Stimulated activated CD4-positive, alpha-beta T cell treated with anti-CD3 and anti-CD28 coated beads, Interleukin-4, amount 100 ng/mL, for 4 hours (primary cell): ENCODE measurements at regions not wholly inside any gene's neighbourhood (a gene's known extent, or its start where the extent isn't known, plus 50 kb on each side); places are given as distances from the start of the nearest gene placed in this dataset.
"Not testable (repeated sequence)": the region's sequence is repeated elsewhere in the genome, so short reads cannot be mapped to it uniquely, and the experiment has no call there.

ENCODE experiments used
- DNase-seq, 2 experiments: peaks; one replicate each; pipeline ENCODE4 v3.0.0-alpha.2; 2020

GRCh38 chr10:65231148-65231547, 1694.7 kb upstream of the LRRTM3 start:
- DNase-seq = no peak

GRCh38 chr10:65234261-65234660, 1691.6 kb upstream of the LRRTM3 start:
- no peak for DNase-seq

DNA sequence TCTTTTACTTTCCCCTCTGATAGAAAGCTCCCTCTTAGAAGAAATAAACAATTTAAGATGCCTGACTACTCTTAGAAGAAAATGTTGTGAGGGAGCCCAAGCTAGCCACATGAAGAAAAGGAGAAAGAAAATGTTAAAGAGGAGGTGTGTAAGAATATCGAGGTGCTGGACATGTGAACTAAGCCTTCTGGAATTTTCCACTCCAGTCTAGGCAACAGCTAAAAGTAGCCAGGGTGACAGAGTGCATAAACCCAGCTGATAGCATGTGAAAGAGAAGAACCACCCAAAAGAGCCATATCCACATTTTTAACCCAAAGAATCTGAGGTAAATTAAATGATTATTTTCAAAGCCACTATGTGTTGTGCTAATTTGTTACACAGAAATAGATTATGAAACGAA, 1690.6 kb upstream of the LRRTM3 start:
- DNase-seq = no peak

DNA sequence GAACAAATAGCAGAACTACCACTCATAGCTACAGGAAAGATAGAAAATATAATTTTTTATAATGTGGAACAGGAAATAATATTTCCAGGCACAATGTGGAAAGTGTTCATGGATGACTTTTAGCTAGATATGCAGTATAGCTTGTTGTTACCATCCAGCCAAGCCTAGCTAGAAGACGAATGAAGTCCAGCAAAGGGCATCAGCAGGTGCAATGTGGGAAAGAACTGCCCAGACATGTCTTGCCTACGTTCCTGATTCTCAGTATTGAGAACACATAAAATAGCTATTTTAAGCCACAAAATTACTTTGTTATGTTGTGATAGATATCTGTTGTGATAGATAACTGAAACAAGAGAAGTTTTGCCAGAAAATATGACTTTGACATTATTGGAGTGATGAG, 1690.0 kb upstream of the LRRTM3 start:
- DNase-seq = no peak

GRCh38 chr10:65265451-65265954, 1660.3 kb upstream of the LRRTM3 start:
- no peak for DNase-seq

DNA sequence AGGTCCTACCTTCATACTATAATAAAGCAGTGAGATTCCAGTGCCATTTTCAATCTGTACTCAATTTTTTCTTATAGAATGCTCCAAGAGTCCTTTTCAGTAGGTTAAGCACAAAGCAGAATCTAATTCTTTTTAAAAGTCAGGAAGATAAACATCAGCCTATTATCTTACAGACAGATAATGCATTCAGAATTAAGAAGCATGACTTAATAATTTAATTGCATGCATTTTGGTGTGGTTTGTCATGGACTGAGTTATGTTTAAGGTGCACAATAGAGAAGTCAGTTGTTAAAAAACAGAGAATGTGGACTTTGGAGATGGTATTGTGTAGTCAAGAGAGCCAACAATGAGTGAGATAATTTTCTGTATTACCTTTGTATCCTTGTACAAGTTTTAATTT, 1656.3 kb upstream of the LRRTM3 start:
- not testable (repeated sequence) for DNase-seq

DNA sequence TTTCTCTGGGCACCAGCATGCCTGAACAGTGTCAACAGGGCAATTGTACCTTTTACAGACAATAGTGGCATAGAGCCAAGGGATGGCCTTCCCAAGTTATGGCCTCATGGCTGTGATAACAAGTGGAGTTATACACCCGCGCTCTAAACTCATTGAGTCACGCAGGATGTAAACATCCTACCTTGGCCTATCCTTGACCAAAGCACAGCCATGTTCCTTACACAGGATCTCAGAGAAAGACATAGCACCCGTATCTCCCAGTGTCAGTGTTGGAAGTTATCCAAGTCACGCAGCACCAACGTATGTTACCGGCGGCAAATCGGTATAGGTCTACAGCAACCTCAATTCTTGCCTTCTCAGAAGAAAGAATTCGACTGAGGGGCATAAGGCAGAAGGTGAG, 1654.9 kb upstream of the LRRTM3 start:
- DNase-seq = no peak

DNA sequence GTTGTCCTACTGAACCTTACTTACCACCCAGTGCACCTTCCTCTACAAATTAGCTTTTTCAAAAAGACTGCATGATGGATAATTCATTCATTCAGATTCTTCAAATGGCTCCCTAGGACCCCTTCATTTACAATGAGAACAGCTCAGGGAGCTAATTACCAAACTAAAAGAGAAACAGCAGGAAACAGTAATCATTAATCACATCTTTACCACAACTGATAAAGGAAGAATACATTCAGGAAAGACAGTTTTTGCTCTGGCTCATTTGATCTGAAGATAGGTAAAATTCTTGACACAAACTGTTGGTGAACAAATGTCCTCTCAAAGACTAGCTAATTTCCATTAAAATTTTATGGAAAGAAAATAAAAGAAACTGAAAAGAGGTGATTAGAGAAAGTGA, 1652.7 kb upstream of the LRRTM3 start:
- DNase-seq = no peak

DNA sequence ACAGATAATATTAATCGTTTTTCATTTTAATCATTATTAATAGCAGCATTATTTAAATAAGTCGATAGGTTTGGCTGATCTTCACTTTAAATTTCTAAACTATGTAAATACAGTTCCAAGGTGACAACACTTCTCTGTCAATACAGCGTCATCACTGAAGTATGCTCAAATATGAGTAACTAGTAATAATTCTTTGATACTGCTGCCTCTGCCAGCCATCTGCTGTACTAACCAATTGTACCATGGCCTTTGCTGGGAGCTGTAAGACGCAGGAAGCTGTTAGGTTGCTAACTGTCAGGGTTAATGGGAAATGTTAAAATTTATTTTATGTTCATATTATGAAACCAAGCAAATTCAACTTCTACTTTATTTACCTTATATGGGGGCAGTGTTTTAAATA, 1650.5 kb upstream of the LRRTM3 start:
- no peak for DNase-seq

DNA sequence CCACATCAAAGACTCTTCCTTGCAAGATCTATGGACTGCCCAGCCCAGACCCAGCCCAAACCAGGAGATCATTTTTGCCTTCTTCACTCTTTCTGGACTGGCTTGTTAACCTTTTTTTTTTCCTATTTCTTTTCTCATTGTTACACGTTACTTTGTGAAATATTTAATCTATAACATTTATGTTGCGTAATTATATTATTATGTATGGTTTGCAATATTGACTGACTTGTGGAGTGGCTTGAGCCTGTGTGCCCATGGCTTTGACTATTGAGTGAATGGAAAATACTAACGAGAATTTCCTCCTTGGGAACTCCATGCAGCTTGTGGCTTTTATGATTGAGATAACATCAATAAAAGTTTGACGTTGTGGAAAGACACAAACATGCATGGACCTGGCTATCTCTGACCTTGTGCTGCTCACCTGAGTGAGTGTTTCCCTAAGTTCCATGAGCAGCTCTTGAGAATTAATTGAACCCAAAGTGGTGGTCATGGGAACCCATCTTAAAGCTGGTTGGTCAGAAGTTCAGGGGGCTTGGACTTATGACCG, 1641.3 kb upstream of the LRRTM3 start:
- no peak for DNase-seq

- not testable (repeated sequence) for DNase-seq
These were observed 1640.1 kb upstream of the LRRTM3 start for GRCh38 chr10:65285726-65286125.

- DNase-seq = no peak
These were observed 1634.5 kb upstream of the LRRTM3 start for GRCh38 chr10:65291286-65291685.

DNA sequence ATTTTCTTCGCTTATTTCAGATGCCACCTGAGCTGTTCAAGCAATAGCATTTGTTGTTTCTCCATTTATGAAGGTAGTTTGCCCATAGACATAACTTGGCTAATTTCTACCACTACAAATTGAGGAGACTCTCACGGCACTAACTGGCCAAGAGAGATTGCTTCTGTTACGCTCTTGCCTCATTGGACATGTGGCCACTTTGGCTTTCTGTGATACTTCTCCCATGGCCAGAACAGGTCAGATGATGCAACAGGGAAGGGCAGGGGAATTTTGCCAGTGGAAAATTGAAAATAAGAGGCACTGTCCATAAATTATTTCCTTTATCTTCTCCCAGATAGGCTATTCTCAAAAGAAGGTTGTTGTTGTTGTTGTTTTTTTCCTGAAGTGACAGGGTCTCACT, 1633.3 kb upstream of the LRRTM3 start:
- DNase-seq = no peak

- no peak for DNase-seq
These were observed 1631.5 kb upstream of the LRRTM3 start for GRCh38 chr10:65294329-65294728.

- no peak for DNase-seq
These were observed 1624.7 kb upstream of the LRRTM3 start for GRCh38 chr10:65301181-65301580.

- DNase-seq = no peak
These were observed 1619.6 kb upstream of the LRRTM3 start for GRCh38 chr10:65306201-65306600.

GRCh38 chr10:65312876-65313275, 1613.0 kb upstream of the LRRTM3 start:
- no peak for DNase-seq

DNA sequence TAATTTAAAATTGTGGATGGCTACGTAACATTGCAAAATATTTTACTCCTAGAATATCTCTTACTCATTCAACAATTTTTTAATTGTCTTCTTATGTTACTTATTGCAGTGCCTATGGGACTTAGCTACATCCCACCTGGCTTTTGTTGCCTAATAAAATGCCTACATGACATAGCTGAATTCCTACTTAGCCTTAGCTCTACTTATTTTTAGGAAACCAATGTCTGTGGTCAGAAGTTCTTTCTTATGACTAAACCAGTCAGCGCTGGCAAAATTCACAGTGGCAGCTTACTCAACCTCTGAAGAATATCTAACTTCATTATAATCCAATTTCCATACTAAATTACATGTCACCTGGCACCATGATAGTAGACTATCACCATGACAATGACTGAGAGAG, 1612.4 kb upstream of the LRRTM3 start:
- no peak for DNase-seq

- no peak for DNase-seq
These were observed 1611.6 kb upstream of the LRRTM3 start for GRCh38 chr10:65314253-65314652.

GRCh38 chr10:65319493-65319892, 1606.3 kb upstream of the LRRTM3 start:
- DNase-seq = no peak

DNA sequence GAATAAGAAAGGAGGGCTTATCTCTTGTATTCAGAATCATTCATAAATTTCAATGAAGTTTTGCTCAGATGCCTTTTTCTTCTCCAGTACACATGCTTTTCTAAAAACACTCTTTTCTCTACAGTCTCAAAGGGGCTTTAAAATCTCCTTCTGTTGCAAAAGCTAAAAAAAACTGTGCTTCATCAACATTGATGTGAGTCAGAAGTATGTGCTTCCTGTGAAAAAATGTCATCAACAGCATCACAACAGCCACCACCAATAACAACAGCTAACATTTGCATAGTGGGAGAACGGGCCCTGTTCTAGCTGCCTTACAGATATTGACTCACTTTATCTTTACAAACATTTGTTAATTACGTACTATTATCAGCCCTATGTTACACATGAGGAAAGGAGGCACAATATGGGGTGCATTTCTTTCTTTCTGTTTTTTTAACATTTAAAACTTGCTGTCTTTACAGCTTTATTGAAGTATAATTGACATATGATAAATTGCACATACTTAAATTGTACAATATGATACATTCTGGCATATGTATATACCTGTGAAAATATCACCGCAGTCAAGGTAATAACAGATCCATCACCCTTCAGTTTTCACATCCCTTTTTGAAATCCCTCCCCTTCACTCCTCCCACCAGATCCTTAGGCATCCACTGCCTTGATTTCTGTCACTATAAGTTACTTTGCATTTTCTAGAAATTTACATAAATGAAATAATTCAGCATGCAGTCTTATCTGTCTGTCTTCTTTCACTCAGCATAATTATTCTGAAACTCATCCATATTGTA, 1605.4 kb upstream of the LRRTM3 start:
- no peak for DNase-seq

GRCh38 chr10:65323802-65324201, 1602.0 kb upstream of the LRRTM3 start:
- no peak for DNase-seq

DNA sequence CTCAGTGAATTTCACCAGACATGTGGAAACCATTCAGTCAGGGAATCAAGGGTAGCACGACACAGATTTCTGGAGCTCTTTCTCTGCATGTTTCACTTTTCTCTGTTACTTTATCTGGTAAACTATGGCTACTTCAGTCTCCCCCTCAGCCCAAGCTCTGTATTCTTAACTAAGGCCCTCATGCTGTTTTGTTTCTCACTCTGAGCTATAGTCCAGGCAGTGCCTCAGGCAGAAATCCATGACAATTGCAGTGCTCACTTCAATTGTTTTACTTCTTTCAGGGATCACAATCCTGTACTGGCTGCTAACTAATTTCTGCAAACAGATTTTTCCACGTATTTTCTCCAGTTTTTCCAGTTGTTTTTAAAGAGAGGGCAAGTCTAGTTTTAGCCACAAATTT, 1599.9 kb upstream of the LRRTM3 start:
- DNase-seq = no peak

GRCh38 chr10:65328486-65328885, 1597.3 kb upstream of the LRRTM3 start:
- no peak for DNase-seq

DNA sequence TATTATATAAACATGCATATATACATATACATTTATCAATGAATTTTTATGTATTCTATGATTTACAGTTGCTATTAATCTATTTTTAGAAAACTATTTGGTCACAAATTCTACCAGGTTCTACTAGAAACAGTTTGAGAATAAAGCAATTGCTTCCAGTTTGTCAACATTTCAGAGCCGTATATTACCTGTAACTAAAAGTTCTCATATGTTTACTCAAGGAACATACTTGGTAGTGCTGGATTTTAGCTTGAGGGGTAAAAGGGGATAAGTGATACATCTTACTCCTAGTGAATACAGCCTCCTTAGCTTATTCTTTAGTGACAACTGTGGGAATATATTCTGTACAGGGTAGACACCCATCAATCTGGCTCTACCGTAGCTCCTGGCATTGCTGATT, 1590.5 kb upstream of the LRRTM3 start:
- DNase-seq = no peak
